Ishikawa (cell line): ENCODE measurements at regions not wholly inside any gene's neighbourhood (a gene's known extent, or its start where the extent isn't known, plus 50 kb on each side); places are given as distances from the start of the nearest gene placed in this dataset.

Experiments used
- CEBPB ChIP-seq: IDR thresholded peaks from 2 replicates; pipeline ENCODE4 v1.6.1; 2012
- CREB1 ChIP-seq: IDR thresholded peaks from 2 replicates; pipeline ENCODE4 v1.6.1; 2012; ENCODE audit warnings: low read depth
- EGR1 ChIP-seq: IDR thresholded peaks from 2 replicates; pipeline ENCODE4 v1.6.1; 2012
- EP300 ChIP-seq: IDR thresholded peaks from 2 replicates; pipeline ENCODE4 v1.6.1; 2012; ENCODE audit warnings: borderline replicate concordance
- FOXM1 ChIP-seq: IDR thresholded peaks from 2 replicates; pipeline ENCODE4 v1.6.1; 2012; ENCODE audit warnings: low read depth, borderline replicate concordance
- NFIC ChIP-seq: IDR thresholded peaks from 2 replicates; pipeline ENCODE4 v1.6.1; 2012
- RAD21 ChIP-seq: IDR thresholded peaks from 2 replicates; pipeline ENCODE4 v1.6.1; 2012; ENCODE audit warnings: low read depth
- TAF1 ChIP-seq: IDR thresholded peaks from 2 replicates; pipeline ENCODE4 v1.6.1; 2012; ENCODE audit warnings: low read depth, mild to moderate bottlenecking
- TCF12 ChIP-seq: IDR thresholded peaks from 2 replicates; pipeline ENCODE4 v1.6.1; 2012; ENCODE audit warnings: low read depth
- TEAD4 ChIP-seq: IDR thresholded peaks from 2 replicates; pipeline ENCODE4 v1.6.1; 2012
- YY1 ChIP-seq: IDR thresholded peaks from 2 replicates; pipeline ENCODE4 v1.6.1; 2012; ENCODE audit warnings: low read depth
- ZBTB7A ChIP-seq: IDR thresholded peaks from 2 replicates; pipeline ENCODE4 v1.6.1; 2012; ENCODE audit warnings: low read depth
- TF ChIP-seq, protein P1 (sequence below): IDR thresholded peaks from 2 replicates; pipeline ENCODE4 v1.6.1; 2012
- TF ChIP-seq, protein P2 (sequence below): IDR thresholded peaks from 2 replicates; pipeline ENCODE4 v1.6.1; 2012; ENCODE audit warnings: low read depth, mild to moderate bottlenecking
- TF ChIP-seq, protein P3 (sequence below): IDR thresholded peaks from 2 replicates; pipeline ENCODE4 v1.6.1; 2012

DNA sequence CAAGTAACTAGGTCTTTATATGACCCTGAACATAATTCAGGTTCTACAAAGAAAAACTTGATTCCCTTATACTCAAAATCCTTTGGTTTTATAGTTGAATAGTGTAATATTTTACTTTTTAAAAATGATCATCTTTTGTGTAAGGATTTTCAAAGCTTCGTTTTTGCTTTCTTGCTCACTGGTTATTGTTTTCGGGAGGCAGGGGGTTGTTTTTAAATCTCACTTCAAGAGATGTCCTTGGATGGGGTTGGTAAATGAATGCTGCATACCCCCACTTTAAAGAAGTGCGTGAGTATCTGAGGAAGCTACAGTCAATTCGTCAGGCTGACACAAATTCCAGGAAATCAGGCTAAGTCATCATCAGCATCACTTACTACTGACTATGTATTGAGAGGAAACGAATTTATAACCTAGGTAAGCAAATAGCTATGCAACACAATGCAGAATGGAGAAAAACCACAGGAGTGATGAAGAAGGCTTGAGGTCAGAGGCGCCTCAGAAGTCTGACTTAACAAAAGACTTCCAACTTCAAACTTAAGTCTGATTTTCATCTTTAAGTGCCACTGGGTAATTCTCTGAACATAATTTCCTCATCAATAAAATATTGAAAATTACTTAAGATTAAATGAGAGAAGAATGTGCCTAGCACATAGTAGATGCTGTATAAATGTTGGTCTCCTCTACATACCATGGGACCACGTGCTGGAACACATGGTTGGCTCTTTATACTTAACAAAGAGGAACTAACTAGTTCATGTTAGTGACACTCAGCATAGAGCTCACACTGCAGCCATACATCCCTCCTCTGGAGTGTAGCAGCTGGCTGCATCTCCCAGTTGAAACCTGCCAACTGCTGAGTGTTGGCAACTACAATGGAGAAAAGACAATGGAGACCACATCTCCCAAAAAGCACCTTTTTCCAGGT lies 106.0 kb upstream of the KIF2A start:
- TF ChIP-seq CREB1 = no peak
- TF ChIP-seq, protein P1, sequence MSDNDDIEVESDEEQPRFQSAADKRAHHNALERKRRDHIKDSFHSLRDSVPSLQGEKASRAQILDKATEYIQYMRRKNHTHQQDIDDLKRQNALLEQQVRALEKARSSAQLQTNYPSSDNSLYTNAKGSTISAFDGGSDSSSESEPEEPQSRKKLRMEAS = no peak
- TF ChIP-seq, protein P2, sequence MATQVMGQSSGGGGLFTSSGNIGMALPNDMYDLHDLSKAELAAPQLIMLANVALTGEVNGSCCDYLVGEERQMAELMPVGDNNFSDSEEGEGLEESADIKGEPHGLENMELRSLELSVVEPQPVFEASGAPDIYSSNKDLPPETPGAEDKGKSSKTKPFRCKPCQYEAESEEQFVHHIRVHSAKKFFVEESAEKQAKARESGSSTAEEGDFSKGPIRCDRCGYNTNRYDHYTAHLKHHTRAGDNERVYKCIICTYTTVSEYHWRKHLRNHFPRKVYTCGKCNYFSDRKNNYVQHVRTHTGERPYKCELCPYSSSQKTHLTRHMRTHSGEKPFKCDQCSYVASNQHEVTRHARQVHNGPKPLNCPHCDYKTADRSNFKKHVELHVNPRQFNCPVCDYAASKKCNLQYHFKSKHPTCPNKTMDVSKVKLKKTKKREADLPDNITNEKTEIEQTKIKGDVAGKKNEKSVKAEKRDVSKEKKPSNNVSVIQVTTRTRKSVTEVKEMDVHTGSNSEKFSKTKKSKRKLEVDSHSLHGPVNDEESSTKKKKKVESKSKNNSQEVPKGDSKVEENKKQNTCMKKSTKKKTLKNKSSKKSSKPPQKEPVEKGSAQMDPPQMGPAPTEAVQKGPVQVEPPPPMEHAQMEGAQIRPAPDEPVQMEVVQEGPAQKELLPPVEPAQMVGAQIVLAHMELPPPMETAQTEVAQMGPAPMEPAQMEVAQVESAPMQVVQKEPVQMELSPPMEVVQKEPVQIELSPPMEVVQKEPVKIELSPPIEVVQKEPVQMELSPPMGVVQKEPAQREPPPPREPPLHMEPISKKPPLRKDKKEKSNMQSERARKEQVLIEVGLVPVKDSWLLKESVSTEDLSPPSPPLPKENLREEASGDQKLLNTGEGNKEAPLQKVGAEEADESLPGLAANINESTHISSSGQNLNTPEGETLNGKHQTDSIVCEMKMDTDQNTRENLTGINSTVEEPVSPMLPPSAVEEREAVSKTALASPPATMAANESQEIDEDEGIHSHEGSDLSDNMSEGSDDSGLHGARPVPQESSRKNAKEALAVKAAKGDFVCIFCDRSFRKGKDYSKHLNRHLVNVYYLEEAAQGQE = no peak
- TF ChIP-seq TCF12 = no peak
- TF ChIP-seq YY1 = no peak
- no peak for TF ChIP-seq RAD21

DNA sequence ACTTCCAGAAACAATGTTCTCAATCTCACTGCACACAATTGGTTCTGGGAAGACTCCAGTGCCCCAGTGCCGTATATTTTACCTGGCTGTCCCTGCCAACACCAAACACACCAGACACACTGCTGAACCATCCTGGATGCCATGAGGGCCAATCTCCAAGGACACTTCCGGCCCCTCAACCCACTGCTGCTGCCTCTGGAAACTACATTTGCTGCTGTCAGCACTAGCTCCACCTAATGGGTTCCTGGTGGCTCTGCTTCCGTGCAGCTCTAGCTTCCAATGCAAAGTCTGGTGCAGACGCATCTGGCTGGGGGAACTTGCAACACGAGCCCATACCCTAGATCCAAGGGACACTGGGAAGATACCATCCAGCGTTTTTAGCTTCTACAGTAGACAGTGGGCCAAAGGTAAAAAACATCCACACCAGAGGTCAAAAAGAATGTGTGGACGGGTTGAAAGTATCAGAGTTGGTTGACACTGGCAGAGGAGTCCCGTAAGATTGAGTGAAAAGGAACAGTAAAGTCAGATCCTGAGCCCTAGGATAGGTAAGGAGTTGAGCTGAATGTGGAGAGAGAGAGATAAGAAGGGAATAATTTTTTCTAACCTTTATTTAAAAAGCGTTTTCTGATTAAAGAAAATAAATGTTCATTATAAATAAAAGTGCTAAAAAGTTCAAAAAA lies 99.7 kb upstream of the KIF2A start:
- TF ChIP-seq FOXM1 (no peak), RAD21 (peak; percentile 32; the same call in 1 of the 2 replicates)

DNA sequence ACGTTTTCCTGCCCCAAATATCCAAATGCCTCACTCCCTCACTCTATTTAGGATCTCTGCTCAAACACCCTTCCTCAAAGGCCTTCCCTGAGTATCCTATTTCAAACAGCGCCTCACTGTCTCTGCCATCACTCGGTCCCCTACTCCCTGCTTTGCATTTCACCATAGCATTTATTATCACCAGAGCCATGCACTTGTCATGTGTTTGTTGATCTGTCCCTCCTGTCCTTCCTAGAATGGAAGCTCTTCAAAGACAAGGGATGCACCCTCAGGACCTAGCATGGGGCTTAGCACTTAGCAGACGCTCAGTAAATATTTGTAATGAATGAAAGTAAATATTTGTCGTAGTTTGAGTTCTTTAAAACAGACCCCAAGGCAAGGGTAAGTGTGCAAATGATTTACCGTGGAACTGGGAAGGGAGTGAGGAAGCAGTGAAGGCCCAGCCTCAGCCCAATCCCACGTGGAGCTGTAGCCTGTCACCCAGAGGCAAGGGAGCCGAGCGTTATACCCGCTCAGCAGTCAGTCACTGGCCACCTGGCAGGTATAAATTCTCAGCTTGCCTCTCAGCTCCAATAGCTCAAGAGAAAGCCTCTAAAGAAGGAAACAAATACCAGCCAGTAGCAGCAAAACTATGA lies 97.7 kb upstream of the KIF2A start:
- TF ChIP-seq EGR1 (no peak), CEBPB (no peak), EP300 (no peak), FOXM1 (no peak), CREB1 (no peak), TCF12 (no peak), YY1 (no peak), RAD21 (no peak)
- TF ChIP-seq, protein P3, sequence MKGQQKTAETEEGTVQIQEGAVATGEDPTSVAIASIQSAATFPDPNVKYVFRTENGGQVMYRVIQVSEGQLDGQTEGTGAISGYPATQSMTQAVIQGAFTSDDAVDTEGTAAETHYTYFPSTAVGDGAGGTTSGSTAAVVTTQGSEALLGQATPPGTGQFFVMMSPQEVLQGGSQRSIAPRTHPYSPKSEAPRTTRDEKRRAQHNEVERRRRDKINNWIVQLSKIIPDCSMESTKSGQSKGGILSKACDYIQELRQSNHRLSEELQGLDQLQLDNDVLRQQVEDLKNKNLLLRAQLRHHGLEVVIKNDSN = no peak
- TF ChIP-seq, protein P1 = no peak
- TF ChIP-seq, protein P2 = no peak

DNA sequence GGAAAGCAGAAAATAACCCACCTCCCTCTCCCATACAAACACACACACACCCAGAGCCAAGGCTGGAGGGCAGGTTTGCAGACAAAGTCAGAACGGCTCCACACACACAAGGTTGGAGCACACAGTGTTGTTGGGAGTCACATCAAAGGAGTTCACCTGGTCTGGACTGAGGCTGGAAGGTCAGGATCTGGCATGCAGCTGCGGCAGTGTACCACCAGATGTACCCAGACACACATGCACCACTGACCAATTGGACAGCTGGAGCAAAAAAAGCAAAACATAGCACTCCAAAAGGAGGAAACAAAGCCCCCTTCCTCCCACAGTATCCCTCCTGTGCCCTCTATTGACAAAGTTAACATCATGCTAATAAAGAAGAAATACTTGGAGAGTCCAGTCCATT lies 94.6 kb upstream of the KIF2A start:
- no peak for TF ChIP-seq EP300
- TF ChIP-seq CREB1 = no peak
- TF ChIP-seq TEAD4 = no peak
- TF ChIP-seq, protein P3 = no peak
- TF ChIP-seq, protein P1 = no peak
- TF ChIP-seq YY1 = no peak
- no peak for TF ChIP-seq NFIC
- no peak for TF ChIP-seq ZBTB7A
- TF ChIP-seq TCF12 = no peak
- TF ChIP-seq TAF1 = no peak
- TF ChIP-seq EGR1 = no peak
- no peak for TF ChIP-seq CEBPB
- TF ChIP-seq RAD21 = no peak
- TF ChIP-seq, protein P2 = no peak
- TF ChIP-seq FOXM1 = no peak
